Endothelial cell of umbilical vein (primary cell): ENCODE measurements at regions not wholly inside any gene's neighbourhood (a gene's known extent, or its start where the extent isn't known, plus 50 kb on each side); places are given as distances from the start of the nearest gene placed in this dataset.

ENCODE experiments used
- BruUV-seq: library from RNA; stranded (reverse); fragments of 400-500 nt; replicated peaks from 2 replicates; lab custom pipeline; 2021; lab: Mats Ljungman, UMichigan
- CTCF ChIA-PET: fragments of 300-600, 350-600 bp; sonication (Branson Sonifier 250); formaldehyde crosslinking; loops from one replicate; lab custom pipeline; 2021; ENCODE audit warnings: antibody characterized with exemption, inconsistent platforms; lab: Charles Lee
- POLR2A ChIA-PET: fragments of 300-600, 350-600 bp; sonication (Branson Sonifier 250); formaldehyde crosslinking; loops from one replicate; lab custom pipeline; 2021; ENCODE audit warnings: antibody characterized with exemption, inconsistent platforms; lab: Charles Lee
- DNase-seq: peaks from one replicate; pipeline ENCODE4 v3.0.0-alpha.2; 2011; ENCODE audit warnings: low read depth, low spot score
- FAIRE-seq: peaks from 2 replicates; lab custom pipeline; 2011; peaks lifted over from hg19 to GRCh38; lab: Jason Lieb, UNC
- H2AFZ ChIP-seq: 2 replicates; pipeline ENCODE4 v1.6.0; 2012; ENCODE audit warnings: low read depth, low read length, control low read depth, inconsistent platforms
- H3K27ac ChIP-seq: 2 replicates; pipeline ENCODE4 v1.5.1; 2011; ENCODE audit warnings: low read depth, mild to moderate bottlenecking, control low read depth, low read length, moderate library complexity; ENCODE audit not compliant: insufficient read depth
- H3K27me3 ChIP-seq, 2 experiments: 2 replicates each; pipeline versions ENCODE4 v1.6.0 to v1.6.1; 2011; ENCODE audit warnings: low read length in 2 of 2, mixed read lengths in 1 of 2; ENCODE audit not compliant: control insufficient read depth in 2 of 2, insufficient read depth in 2 of 2
- H3K36me3 ChIP-seq, 2 experiments: 2 replicates in 1 of 2; 3 replicates in 1 of 2; pipeline ENCODE4 v1.5.1; 2011; ENCODE audit warnings: low read length in 2 of 2, mild to moderate bottlenecking in 1 of 2, moderate library complexity in 1 of 2; ENCODE audit not compliant: control insufficient read depth in 2 of 2, insufficient read depth in 2 of 2; ENCODE audit errors: extremely low read depth in 1 of 2
- H3K4me1 ChIP-seq: 3 replicates; pipeline ENCODE4 v1.5.1; 2011; ENCODE audit warnings: mild to moderate bottlenecking, low read length; ENCODE audit not compliant: control insufficient read depth, insufficient read depth; ENCODE audit errors: extremely low read depth
- H3K4me2 ChIP-seq: 2 replicates; pipeline ENCODE4 v1.6.1; 2011; ENCODE audit warnings: low read length, control low read depth, mixed read lengths; ENCODE audit not compliant: insufficient read depth
- H3K4me3 ChIP-seq, 3 experiments: fragments of 200-600 bp in 1 of 3; sonication (generic), shearing (Covaris generic) in 1 of 3; replicated peaks in 1 of 3; 2 replicates each; pipeline ENCODE4 v1.5.1; 2011 to 2016; ENCODE audit warnings: control low read depth in 3 of 3, low read length in 3 of 3, mild to moderate bottlenecking in 2 of 3, inconsistent platforms in 1 of 3, low read depth in 1 of 3, moderate library complexity in 1 of 3; ENCODE audit not compliant: insufficient read depth in 1 of 3
- H3K79me2 ChIP-seq: 2 replicates; pipeline ENCODE4 v1.6.0; 2012; ENCODE audit warnings: low read length, inconsistent platforms; ENCODE audit not compliant: control insufficient read depth, insufficient read depth
- H3K9ac ChIP-seq: replicated peaks from 2 replicates; pipeline ENCODE3; 2011; ENCODE audit warnings: low read length, control low read depth; ENCODE audit not compliant: insufficient read depth; ENCODE audit errors: extremely low read depth
- H3K9me1 ChIP-seq: replicated peaks from 3 replicates; pipeline ENCODE4 v1.6.0; 2011; ENCODE audit warnings: mild to moderate bottlenecking, low read length; ENCODE audit not compliant: control insufficient read depth, insufficient read depth; ENCODE audit errors: extremely low read depth
- H3K9me3 ChIP-seq: replicated peaks from 2 replicates; pipeline ENCODE4 v1.5.1; 2012; ENCODE audit warnings: low read length, inconsistent platforms; ENCODE audit not compliant: control insufficient read depth, insufficient read depth
- H4K20me1 ChIP-seq: replicated peaks from 2 replicates; pipeline ENCODE3; 2011; ENCODE audit warnings: mild to moderate bottlenecking, low read length; ENCODE audit not compliant: control insufficient read depth, insufficient read depth; ENCODE audit errors: extremely low read depth
- CTCF ChIP-seq, 2 donors: IDR thresholded peaks; 1 replicate in 1 of 2; 2 replicates in 1 of 2; pipeline ENCODE4 v1.5.1; 2011; ENCODE audit warnings: low read length in 2 of 2, mild to moderate bottlenecking in 2 of 2, moderate library complexity in 2 of 2, control low read depth in 1 of 2, inconsistent platforms in 1 of 2, low read depth in 1 of 2; ENCODE audit not compliant: insufficient read depth in 1 of 2; ENCODE audit errors: extremely low read depth in 1 of 2
- EZH2 ChIP-seq: IDR thresholded peaks from 2 replicates; pipeline ENCODE4 v1.6.1; 2012; ENCODE audit warnings: borderline replicate concordance, low read depth, mild to moderate bottlenecking, moderate library complexity, low read length, inconsistent platforms; ENCODE audit not compliant: severe bottlenecking
- FOS ChIP-seq: IDR thresholded peaks from 2 replicates; pipeline ENCODE4 v1.6.1; 2011; ENCODE audit warnings: mild to moderate bottlenecking, low read length, moderate library complexity, borderline replicate concordance; ENCODE audit not compliant: insufficient read depth
- GATA2 ChIP-seq: IDR thresholded peaks from 2 replicates; pipeline ENCODE4 v1.7.0; 2011; ENCODE audit warnings: low read depth, mild to moderate bottlenecking, moderate library complexity, mixed read lengths, low read length; ENCODE audit not compliant: insufficient read length, insufficient read depth
- JUN ChIP-seq: IDR thresholded peaks from 2 replicates; pipeline ENCODE4 v1.6.1; 2011; ENCODE audit warnings: borderline replicate concordance, low read depth; ENCODE audit not compliant: insufficient read length, insufficient read depth
- MAX ChIP-seq: IDR thresholded peaks from 2 replicates; pipeline ENCODE4 v1.6.1; 2011; ENCODE audit not compliant: insufficient read depth, insufficient read length
- MYC ChIP-seq: IDR thresholded peaks from one replicate; pipeline ENCODE4 v1.6.1; 2011; ENCODE audit warnings: mild to moderate bottlenecking, low read depth, low read length
- POLR2A ChIP-seq: IDR thresholded peaks from 2 replicates; pipeline ENCODE4 v1.6.1; 2012; ENCODE audit warnings: low read depth, mild to moderate bottlenecking, control low read depth, low read length
- POLR2AphosphoS5 ChIP-seq: IDR thresholded peaks from 2 replicates; pipeline ENCODE4 v1.6.1; 2012; ENCODE audit warnings: low read depth, mild to moderate bottlenecking, control low read depth, low read length, moderate library complexity; ENCODE audit not compliant: insufficient read depth
- dilution Hi-C: fragments of 300-500 bp; cut with MboI; formaldehyde crosslinking; loops from one replicate; pipeline ENCODE4 v1.15.0; 2019; ENCODE audit warnings: low sequenced_read_pairs; ENCODE audit not compliant: extremely low pct_ligation_motif_present
- intact Hi-C: fragments of 100-400 bp; cut with micrococcal nuclease; formaldehyde crosslinking; loops from one replicate; pipeline ENCODE4 v1.10.0; 2022

- BruUV-seq, result no TSS peak
- Histone ChIP-seq H3K27ac (no peak overlapping the region), H3K27me3 (no peaks in the 10 kb centered on the region), H2AFZ (no peak overlapping the region), H3K4me1 (no peaks in the 10 kb centered on the region), H3K36me3 (no peaks in the 10 kb centered on the region), H3K79me2 (no peaks in the 10 kb centered on the region), H3K9me3 (peaks cover 3% of the 10 kb centered on the region), H3K4me3 (no peak overlapping the region), H3K9ac (no peak overlapping the region), H3K4me2 (no peak overlapping the region), H3K9me1 (no peaks in the 10 kb centered on the region), H4K20me1 (no peaks in the 10 kb centered on the region)
- ChIA-PET CTCF (no interaction called here), POLR2A (no interaction called here)
- TF ChIP-seq FOS, result no peak
- no peak for TF ChIP-seq JUN
- no peak for TF ChIP-seq GATA2
- no peak for TF ChIP-seq POLR2AphosphoS5
- no peak for TF ChIP-seq MAX
- TF ChIP-seq EZH2, result no peak
- TF ChIP-seq POLR2A, result no peak
- TF ChIP-seq MYC, result no peak
- no peak for TF ChIP-seq CTCF (IDR thresholded peaks at IDR 0.05; ENCODE audit: extremely low read depth in 1 of 2, insufficient read depth in 1 of 2, low read depth in 1 of 2, low read length in 2 of 2)
- FAIRE-seq (no peak), DNase-seq (no peak)
- dilution Hi-C loops (no loop called here), intact Hi-C loops (no loop called here)
Observed at GRCh38 chr6:101203664-101204063, 189.8 kb upstream of the GRIK2 start.
